ENCODE measurements at regions not wholly inside any gene's neighbourhood (a gene's known extent, or its start where the extent isn't known, plus 50 kb on each side); places are given as distances from the start of the nearest gene placed in this dataset.

DNA sequence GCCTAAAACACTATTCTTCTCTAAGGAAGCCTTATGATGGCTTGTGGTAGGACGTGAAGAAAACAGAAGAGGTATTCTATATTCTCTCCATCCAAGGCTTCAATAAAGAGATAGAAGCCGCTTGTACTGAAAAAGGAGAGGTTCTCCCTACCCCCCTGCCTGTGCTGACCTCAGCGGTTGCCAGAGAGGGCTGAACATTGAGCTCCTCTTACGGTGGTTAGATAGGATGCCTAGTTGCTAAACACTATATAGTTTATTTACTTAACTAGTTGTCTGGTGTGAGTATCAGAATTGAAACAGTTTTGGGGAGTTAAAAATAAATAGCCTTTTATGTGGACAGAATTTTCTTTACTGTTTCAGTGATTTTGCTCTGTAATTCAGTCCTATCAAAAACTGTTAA, 112.2 kb downstream of the TFPI2 start:
- no peak overlapping the region for H3K27ac ChIP-seq
- TF ChIP-seq, protein P1, sequence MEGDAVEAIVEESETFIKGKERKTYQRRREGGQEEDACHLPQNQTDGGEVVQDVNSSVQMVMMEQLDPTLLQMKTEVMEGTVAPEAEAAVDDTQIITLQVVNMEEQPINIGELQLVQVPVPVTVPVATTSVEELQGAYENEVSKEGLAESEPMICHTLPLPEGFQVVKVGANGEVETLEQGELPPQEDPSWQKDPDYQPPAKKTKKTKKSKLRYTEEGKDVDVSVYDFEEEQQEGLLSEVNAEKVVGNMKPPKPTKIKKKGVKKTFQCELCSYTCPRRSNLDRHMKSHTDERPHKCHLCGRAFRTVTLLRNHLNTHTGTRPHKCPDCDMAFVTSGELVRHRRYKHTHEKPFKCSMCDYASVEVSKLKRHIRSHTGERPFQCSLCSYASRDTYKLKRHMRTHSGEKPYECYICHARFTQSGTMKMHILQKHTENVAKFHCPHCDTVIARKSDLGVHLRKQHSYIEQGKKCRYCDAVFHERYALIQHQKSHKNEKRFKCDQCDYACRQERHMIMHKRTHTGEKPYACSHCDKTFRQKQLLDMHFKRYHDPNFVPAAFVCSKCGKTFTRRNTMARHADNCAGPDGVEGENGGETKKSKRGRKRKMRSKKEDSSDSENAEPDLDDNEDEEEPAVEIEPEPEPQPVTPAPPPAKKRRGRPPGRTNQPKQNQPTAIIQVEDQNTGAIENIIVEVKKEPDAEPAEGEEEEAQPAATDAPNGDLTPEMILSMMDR (conservative IDR thresholded peaks at IDR 0.05), result no peak

DNA sequence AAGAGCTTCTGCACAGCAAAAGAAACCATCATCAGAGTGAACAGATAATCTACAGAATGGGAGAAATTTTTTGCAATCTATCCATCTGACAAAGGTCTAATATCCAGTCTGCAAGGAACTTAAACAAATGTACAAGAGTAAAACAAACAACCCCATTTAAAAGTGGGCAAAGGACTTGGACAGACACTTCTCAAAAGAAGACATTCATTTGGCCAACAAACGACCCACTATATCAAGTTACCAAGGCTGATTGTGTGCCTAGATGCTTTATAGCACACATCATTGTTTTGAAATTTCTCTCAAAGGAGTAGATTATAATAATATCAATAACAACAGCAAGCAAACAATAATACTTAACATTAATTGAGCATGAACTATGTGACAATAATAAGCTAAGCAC, 117.1 kb downstream of the TFPI2 start:
- TF ChIP-seq, protein P1 (conservative IDR thresholded peaks at IDR 0.05), result no peak

DNA sequence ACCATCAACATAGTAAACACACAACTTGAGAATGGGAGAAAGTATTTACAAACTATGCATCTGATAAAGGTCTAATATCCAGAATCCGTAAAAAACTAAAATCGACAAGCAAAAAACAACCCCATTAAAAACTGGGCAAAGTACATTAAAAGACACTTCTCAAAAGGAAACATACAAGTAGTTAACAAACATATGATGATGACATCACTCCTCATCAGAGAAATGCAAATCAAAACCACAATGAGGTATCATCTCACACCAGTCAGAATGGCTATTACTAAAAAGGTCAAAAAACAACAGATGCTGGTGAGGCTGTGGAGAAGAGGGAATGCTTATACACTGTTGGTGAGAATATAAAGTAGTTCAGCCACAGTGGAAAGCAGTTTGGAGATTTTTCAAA, 125.1 kb downstream of the TFPI2 start:
- TF ChIP-seq, protein P1 (conservative IDR thresholded peaks at IDR 0.05), result no peak
- H3K27ac ChIP-seq, result no peak overlapping the region

More for the DNA sequence above, 117.1 kb downstream of the TFPI2 start:
- no peak overlapping the region for H3K27ac ChIP-seq

DNA sequence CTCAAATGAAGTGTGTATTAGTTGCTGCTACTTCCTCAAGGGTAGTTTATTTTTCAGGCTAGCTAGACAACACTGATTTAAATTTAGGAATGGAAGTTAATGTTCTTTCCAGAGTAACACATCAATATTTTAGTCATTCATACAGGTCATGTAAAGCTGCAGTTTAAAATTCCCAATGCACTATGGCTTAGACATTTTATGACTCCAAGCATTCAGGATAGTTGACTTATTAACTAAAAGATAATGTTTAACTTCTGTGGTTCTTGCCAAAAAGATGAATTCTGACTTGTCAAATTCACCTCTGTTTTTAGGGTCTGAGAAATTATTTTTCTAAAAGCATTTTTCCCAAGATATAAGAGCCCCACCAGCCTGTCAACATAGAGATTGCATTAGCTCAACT, 131.9 kb downstream of the TFPI2 start:
- TF ChIP-seq, protein P1 (conservative IDR thresholded peaks at IDR 0.05), result no peak
- H3K27ac ChIP-seq, result no peak overlapping the region

DNA sequence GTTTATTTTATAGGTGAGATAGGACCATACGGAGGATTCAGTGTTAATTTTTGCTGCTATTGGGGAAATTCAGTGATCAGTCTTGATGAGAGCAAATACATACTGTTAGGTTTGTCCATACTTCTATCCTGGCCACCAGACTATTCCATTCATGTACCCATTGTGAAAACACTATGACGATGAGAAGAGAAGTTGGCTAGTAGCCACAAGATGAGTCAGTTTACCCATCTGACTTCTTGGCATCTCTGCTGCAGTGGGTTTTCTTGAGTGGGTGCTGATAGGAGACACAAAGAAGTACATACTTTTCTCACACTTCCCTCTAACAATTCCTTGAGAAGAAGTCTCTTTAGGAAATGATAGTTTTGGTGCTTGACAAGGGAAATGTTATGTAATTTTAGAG, 133.1 kb downstream of the TFPI2 start:
- TF ChIP-seq, protein P1 (conservative IDR thresholded peaks at IDR 0.05), result no peak
- H3K27ac ChIP-seq, result no peak overlapping the region

DNA sequence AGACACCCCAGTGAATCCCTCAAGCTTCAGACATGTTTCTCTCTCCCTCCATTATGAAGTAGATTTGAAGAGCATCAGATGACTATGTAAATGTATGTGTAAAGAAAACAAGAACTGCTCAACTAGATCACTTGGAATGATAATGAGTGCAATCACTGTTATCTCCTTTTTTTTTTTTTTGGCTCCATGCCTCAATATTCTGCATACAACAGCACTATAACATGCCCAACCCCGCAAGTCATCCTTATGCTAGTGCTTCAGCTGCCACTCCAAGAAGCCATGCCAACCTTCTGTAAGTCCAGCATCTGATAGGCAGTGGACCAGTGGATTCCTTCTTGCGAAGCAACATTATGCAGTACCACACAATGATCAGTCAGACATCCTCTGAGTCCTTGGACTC, 133.7 kb downstream of the TFPI2 start:
- TF ChIP-seq, protein P1 (conservative IDR thresholded peaks at IDR 0.05), result no peak
- H3K27ac ChIP-seq, result no peak overlapping the region

DNA sequence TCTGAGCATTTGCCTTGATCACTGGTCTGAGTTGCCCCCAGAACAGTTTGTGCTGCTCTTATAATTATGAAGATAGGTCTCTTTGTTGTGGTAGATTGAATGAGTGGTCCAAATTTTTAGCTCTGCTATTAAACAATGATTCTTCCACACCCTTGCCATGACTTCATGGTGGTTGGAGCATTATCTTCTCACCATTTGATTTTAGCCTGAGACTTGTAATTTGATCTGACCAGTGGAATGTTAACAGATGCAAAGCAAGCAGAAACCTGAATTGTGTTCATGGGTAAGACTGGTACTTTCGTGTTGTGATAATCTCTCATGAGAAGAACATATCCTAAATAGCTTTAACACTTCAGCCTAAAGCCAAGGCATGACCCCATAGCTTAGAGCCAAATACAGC, 139.1 kb downstream of the TFPI2 start:
- H3K27ac ChIP-seq, result no peak overlapping the region
- TF ChIP-seq, protein P1 (conservative IDR thresholded peaks at IDR 0.05), result no peak

DNA sequence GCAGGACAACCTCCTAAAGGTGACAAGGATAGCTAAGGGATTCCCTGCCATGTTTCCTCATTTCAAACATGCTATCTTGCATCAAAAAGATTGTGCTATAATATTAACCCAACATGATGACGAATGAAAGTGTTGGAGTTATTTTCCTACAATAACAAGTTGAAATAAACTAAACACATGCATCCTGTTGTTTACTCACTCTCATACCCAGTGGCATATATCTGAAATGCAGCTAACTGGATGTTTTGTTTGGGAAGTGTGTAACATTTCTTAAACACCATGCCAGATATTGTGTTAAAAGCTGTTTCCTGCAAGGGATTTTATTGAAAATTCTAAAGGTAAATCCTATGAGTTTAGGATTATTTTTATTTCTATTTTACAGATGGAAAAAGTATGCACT, 139.6 kb downstream of the TFPI2 start:
- TF ChIP-seq, protein P1 (conservative IDR thresholded peaks at IDR 0.05), result no peak
- no peak overlapping the region for H3K27ac ChIP-seq
